ENCODE measurements at regions not wholly inside any gene's neighbourhood (a gene's known extent, or its start where the extent isn't known, plus 50 kb on each side); places are given as distances from the start of the nearest gene placed in this dataset.
"Not testable (repeated sequence)": the region's sequence is repeated elsewhere in the genome, so short reads cannot be mapped to it uniquely, and the experiment has no call there.

- Histone ChIP-seq H3K27me3 (ENCODE audit: control insufficient read depth, insufficient read depth, low read length) (no peaks in the 10 kb centered on the region), H3K9ac (ENCODE audit: low read length in 3 of 3) (no peak overlapping the region), H3K27ac (ENCODE audit: low read depth in 2 of 2, low read length in 2 of 2) (no peak overlapping the region), H3K9me3 (ENCODE audit: control insufficient read depth in 2 of 3, insufficient read depth in 1 of 3, low read length in 3 of 3) (no peaks in the 10 kb centered on the region), H3K4me3 (ENCODE audit: low read length in 3 of 3) (no peak overlapping the region), H3K36me3 (ENCODE audit: control insufficient read depth in 2 of 3, insufficient read depth in 3 of 3, low read length in 3 of 3) (no peaks in the 10 kb centered on the region), H3K4me1 (ENCODE audit: control insufficient read depth in 2 of 3, insufficient read depth in 2 of 3, low read depth in 1 of 3, low read length in 3 of 3) (no peaks in the 10 kb centered on the region)
- TF ChIP-seq, protein P1, sequence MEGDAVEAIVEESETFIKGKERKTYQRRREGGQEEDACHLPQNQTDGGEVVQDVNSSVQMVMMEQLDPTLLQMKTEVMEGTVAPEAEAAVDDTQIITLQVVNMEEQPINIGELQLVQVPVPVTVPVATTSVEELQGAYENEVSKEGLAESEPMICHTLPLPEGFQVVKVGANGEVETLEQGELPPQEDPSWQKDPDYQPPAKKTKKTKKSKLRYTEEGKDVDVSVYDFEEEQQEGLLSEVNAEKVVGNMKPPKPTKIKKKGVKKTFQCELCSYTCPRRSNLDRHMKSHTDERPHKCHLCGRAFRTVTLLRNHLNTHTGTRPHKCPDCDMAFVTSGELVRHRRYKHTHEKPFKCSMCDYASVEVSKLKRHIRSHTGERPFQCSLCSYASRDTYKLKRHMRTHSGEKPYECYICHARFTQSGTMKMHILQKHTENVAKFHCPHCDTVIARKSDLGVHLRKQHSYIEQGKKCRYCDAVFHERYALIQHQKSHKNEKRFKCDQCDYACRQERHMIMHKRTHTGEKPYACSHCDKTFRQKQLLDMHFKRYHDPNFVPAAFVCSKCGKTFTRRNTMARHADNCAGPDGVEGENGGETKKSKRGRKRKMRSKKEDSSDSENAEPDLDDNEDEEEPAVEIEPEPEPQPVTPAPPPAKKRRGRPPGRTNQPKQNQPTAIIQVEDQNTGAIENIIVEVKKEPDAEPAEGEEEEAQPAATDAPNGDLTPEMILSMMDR (IDR thresholded peaks at IDR 0.05; ENCODE audit: borderline replicate concordance, extremely low read depth, insufficient read depth): no peak
- DNase-seq: no peak
- no peak for FAIRE-seq
- intact Hi-C loops (cut with DNase I): no loop called here
Observed at GRCh38 chr20:47962286-47962963, 177.1 kb upstream of the SULF2 start.

DNA sequence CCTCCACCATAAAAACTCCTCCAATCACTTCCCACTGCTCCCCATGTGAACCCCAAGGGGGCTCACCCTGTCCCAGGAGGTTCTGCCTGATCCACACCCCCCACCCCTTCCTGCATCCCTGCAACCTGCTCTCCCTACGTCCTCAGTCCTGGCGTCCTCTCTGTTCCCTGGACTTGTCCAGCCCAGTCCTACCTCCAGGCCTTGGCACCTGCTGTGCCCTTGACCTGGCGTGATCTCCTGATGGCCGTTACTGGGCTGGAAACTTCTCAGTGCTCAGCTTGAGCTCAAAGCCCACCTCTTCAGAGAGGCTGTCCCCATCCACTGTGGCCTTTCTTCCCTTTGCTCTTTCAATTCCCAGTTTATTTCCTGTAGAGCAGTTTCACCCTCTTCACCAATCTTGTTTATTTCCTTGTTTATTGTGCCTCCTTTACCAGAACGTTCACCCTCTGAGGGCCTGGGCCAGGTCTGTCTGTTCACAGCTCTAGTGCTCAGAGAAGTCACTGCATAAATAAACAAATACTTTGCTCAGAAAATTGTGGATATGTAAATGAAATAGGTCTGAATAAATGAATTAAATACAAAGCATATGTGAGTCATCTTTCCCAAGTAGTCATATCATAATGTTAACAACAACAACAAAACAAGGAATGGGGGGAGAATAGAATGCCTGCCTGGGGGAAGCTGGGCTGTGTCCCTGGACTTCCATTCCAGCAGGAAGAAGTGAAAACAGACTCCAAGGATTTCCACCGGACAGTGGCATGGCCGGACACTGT lies 175.7 kb upstream of the SULF2 start:
- Histone ChIP-seq H3K9ac (ENCODE audit: low read length in 3 of 3) (no peak overlapping the region), H3K4me3 (ENCODE audit: low read length in 3 of 3) (no peak overlapping the region), H3K36me3 (ENCODE audit: control insufficient read depth in 2 of 3, insufficient read depth in 3 of 3, low read length in 3 of 3) (no peaks in the 10 kb centered on the region), H3K4me1 (ENCODE audit: control insufficient read depth in 2 of 3, insufficient read depth in 2 of 3, low read depth in 1 of 3, low read length in 3 of 3) (no peaks in the 10 kb centered on the region), H3K27me3 (ENCODE audit: control insufficient read depth, insufficient read depth, low read length) (no peaks in the 10 kb centered on the region), H3K27ac (ENCODE audit: low read depth in 2 of 2, low read length in 2 of 2) (no peak overlapping the region), H3K9me3 (ENCODE audit: control insufficient read depth in 2 of 3, insufficient read depth in 1 of 3, low read length in 3 of 3) (no peaks in the 10 kb centered on the region)
- FAIRE-seq (no peak), DNase-seq (no peak)
- TF ChIP-seq, protein P1 (IDR thresholded peaks at IDR 0.05; ENCODE audit: borderline replicate concordance, extremely low read depth, insufficient read depth): no peak
- intact Hi-C loops (cut with DNase I): no loop called here

DNA sequence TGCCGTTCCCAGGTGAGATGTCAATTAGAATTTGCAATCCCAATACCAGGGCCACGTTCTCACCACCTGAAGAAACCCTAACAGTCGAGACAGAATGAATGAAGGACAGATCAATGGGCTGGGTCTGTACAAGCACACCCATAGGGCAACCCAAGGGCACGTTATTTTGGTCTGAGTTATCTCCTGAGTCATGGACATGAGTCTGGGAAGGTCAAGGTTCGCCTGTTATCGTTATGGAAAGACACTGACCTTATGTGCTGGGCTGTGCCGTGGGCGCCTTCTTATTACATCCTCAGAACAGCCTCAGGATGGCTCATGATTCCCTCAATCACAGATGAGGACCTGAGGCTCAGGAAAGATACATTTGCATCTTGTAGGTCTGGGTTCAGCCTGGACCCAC lies 175.0 kb upstream of the SULF2 start:
- no peak overlapping the region for H3K9ac ChIP-seq (ENCODE audit: low read length in 3 of 3)
- no peak for FAIRE-seq
- H3K36me3 ChIP-seq (ENCODE audit: control insufficient read depth in 2 of 3, insufficient read depth in 3 of 3, low read length in 3 of 3): no peaks in the 10 kb centered on the region
- H3K4me3 ChIP-seq (ENCODE audit: low read length in 3 of 3): no peak overlapping the region
- no peaks in the 10 kb centered on the region for H3K9me3 ChIP-seq (ENCODE audit: control insufficient read depth in 2 of 3, insufficient read depth in 1 of 3, low read length in 3 of 3)
- DNase-seq: no peak
- TF ChIP-seq, protein P1 (IDR thresholded peaks at IDR 0.05; ENCODE audit: borderline replicate concordance, extremely low read depth, insufficient read depth): no peak
- intact Hi-C loops (cut with DNase I): no loop called here
- no peaks in the 10 kb centered on the region for H3K27me3 ChIP-seq (ENCODE audit: control insufficient read depth, insufficient read depth, low read length)
- no peak overlapping the region for H3K27ac ChIP-seq (ENCODE audit: low read depth in 2 of 2, low read length in 2 of 2)
- H3K4me1 ChIP-seq (ENCODE audit: control insufficient read depth in 2 of 3, insufficient read depth in 2 of 3, low read depth in 1 of 3, low read length in 3 of 3): no peaks in the 10 kb centered on the region

DNA sequence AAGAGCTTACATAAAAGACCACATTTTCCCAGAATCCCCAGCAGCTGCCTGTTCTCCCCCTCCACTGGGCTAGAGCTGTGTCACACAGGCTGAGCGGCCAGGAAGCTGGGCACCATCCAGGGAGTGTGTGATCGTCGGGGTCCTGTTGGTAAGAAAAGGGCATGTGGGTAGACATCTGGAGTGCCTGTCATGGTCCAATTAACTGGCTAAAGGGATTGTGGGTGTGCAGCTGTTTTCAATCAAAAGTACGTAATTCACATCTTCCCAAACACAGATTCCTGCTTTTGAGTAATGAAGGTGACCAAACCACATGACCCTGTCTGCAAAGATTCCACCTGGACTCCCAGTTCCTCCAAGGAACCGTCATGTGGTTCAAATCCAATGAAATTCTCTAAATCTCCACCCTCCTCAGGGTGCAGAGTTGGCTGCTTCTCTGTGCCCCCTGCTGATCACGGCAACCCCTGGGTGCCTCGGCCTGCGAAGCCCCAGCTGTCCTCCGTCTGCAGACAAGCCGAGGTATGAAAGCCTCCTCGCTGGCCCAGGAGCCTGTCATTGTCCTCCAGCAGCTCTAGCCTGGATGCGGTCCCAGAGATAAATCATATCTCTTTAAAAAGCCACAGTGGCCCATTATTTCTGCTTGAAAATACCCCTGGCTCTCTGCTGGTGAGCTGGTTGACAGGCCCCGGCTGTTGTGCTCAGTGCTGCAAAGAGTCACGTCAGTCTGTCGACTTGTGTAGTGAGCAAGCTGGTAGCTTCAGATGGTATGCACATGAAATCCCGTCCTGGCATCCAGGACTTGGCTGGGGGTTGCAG lies 172.9 kb upstream of the SULF2 start:
- H3K27ac ChIP-seq (ENCODE audit: low read depth in 2 of 2, low read length in 2 of 2); H3K4me1 ChIP-seq (ENCODE audit: control insufficient read depth in 2 of 3, insufficient read depth in 2 of 3, low read depth in 1 of 3, low read length in 3 of 3); FAIRE-seq; H3K36me3 ChIP-seq (ENCODE audit: control insufficient read depth in 2 of 3, insufficient read depth in 3 of 3, low read length in 3 of 3); H3K9me3 ChIP-seq (ENCODE audit: control insufficient read depth in 2 of 3, insufficient read depth in 1 of 3, low read length in 3 of 3); H3K27me3 ChIP-seq (ENCODE audit: control insufficient read depth, insufficient read depth, low read length); intact Hi-C loops (cut with DNase I); H3K9ac ChIP-seq (ENCODE audit: low read length in 3 of 3); H3K4me3 ChIP-seq (ENCODE audit: low read length in 3 of 3): not testable (repeated sequence)
- peak in 3 of 5 donors; percentile 29 to 56 (median 55) for DNase-seq
